Stomach (tissue), 8 donors: ENCODE measurements at regions not wholly inside any gene's neighbourhood (a gene's known extent, or its start where the extent isn't known, plus 50 kb on each side); places are given as distances from the start of the nearest gene placed in this dataset.

Experiments
- DNase-seq, 2 donors: peaks; one replicate each; pipeline versions ENCODE4 v3.0.0 to v3.0.0-alpha.2; 2013 to 2019
- H3K27ac ChIP-seq, 5 donors: fragments of 200-600 bp in 4 of 5; sonication (generic) in 4 of 5; one replicate each; pipeline ENCODE4 v1.5.1; 2013 to 2019; ENCODE audit warnings: mild to moderate bottlenecking in 1 of 5, moderate library complexity in 1 of 5
- H3K27me3 ChIP-seq, 3 donors: fragments of 200-600 bp; sonication (generic); one replicate each; pipeline ENCODE4 v1.5.1; 2017 to 2019; ENCODE audit warnings: mixed run types in 1 of 3
- H3K36me3 ChIP-seq, 4 donors: fragments of 200-600 bp; sonication (generic); 1 replicate in 3 of 4; 2 replicates in 1 of 4; pipeline ENCODE4 v1.5.1; 2016 to 2019
- H3K4me1 ChIP-seq, 4 donors: fragments of 200-600 bp; sonication (generic); one replicate each; pipeline ENCODE4 v1.5.1; 2016 to 2019
- H3K4me3 ChIP-seq, 4 donors: fragments of 200-600 bp; sonication (generic) in 3 of 4; one replicate each; pipeline ENCODE4 v1.5.1; 2016 to 2019; ENCODE audit warnings: mild to moderate bottlenecking in 1 of 4
- H3K9me3 ChIP-seq, 4 donors: fragments of 200-600 bp; sonication (generic); one replicate each; pipeline ENCODE4 v1.5.1; 2016 to 2019
- CTCF ChIP-seq, 7 experiments: fragments of 450-650 bp in 4 of 7; fragments of 200-600 bp in 3 of 7; sonication (generic) in 3 of 7; IDR thresholded peaks; one replicate each; pipeline ENCODE4 v1.5.1; 2016 to 2019; ENCODE audit warnings: antibody characterized with exemption in 7 of 7, control low read depth in 2 of 7, mild to moderate bottlenecking in 1 of 7
- EP300 ChIP-seq: sonication (generic); formaldehyde crosslinking; IDR thresholded peaks from one replicate; pipeline ENCODE4 v1.6.1; 2017; ENCODE audit warnings: antibody characterized with exemption
- POLR2A ChIP-seq, 4 donors: fragments of 450-650 bp; IDR thresholded peaks; one replicate each; pipeline ENCODE4 v1.6.1; 2016; ENCODE audit warnings: antibody characterized with exemption in 4 of 4, control low read depth in 2 of 4, mild to moderate bottlenecking in 1 of 4, moderate library complexity in 1 of 4
- POLR2AphosphoS5 ChIP-seq, 3 donors: sonication (generic); formaldehyde crosslinking; IDR thresholded peaks; one replicate each; pipeline ENCODE4 v1.6.1; 2016; ENCODE audit warnings: antibody characterized with exemption in 3 of 3
- WGBS, 5 donors: extraction: QIAGEN DNeasy Blood & Tissue Kit in 3 of 5; methylation state at CpG; one replicate each; pipeline versions ENCODE4 v1.1.5 to v1.1.7; 2013 to 2018; 5-methylcytosine and 5-hydroxymethylcytosine counted together
- intact Hi-C: fragments of 100-400 bp; cut with DNase I; formaldehyde crosslinking; loops from one replicate; pipeline ENCODE4 v1.15.1; 2023; ENCODE audit warnings: low total_unique reads
- donor health status: healthy with polysubstance abuse.
- donor health status: Bipolar disorder and iron deficiency.
- donor health status: healthy.

- no peak overlapping the region for H3K27ac ChIP-seq
- DNase-seq = no peak
- H3K27me3 ChIP-seq = no peaks in the 10 kb centered on the region
- TF ChIP-seq CTCF (IDR thresholded peaks at IDR 0.05) = no peak
- no peak for TF ChIP-seq POLR2AphosphoS5 (IDR thresholded peaks at IDR 0.05)
- TF ChIP-seq EP300 = no peak
- no peak for TF ChIP-seq POLR2A (IDR thresholded peaks at IDR 0.05)
- 60 to 79% (median 65%) methylated on average over 1 of the region's 1 CpG for WGBS, 5 donors
- intact Hi-C loops = no loop called here
- peaks cover 0 to 14% (median 4%) of the 10 kb centered on the region in 4 donors for H3K9me3 ChIP-seq
- H3K36me3 ChIP-seq = no peaks in the 10 kb centered on the region
- H3K4me3 ChIP-seq = no peak overlapping the region
- H3K4me1 ChIP-seq = no peaks in the 10 kb centered on the region
Measured at GRCh38 chr10:8811201-8811600, 756.7 kb downstream of the GATA3 start.

- 50 to 59% (median 55%) methylated on average over 2 of the region's 2 CpGs for WGBS, 5 donors
- Histone ChIP-seq H3K4me1 (no peaks in the 10 kb centered on the region), H3K27me3 (no peaks in the 10 kb centered on the region), H3K27ac (no peak overlapping the region), H3K36me3 (no peaks in the 10 kb centered on the region), H3K4me3 (no peak overlapping the region), H3K9me3 (peaks cover 0 to 4% (median 2%) of the 10 kb centered on the region in 4 donors)
- TF ChIP-seq POLR2AphosphoS5 (IDR thresholded peaks at IDR 0.05) (no peak), EP300 (no peak), CTCF (IDR thresholded peaks at IDR 0.05) (no peak), POLR2A (IDR thresholded peaks at IDR 0.05) (no peak)
- intact Hi-C loops = no loop called here
- DNase-seq = no peak
Measured at GRCh38 chr10:8815969-8816368, 761.5 kb downstream of the GATA3 start.

GRCh38 chr10:8817299-8817698 is 762.8 kb downstream of the GATA3 start:
- Histone ChIP-seq H3K27me3 (no peaks in the 10 kb centered on the region), H3K36me3 (no peaks in the 10 kb centered on the region)
- WGBS, 5 donors = 31 to 40% (median 34%) methylated on average over 2 of the region's 2 CpGs

GRCh38 chr10:8825611-8826010 is 771.1 kb downstream of the GATA3 start:
- 81 to 89% (median 85%) methylated on average over 8 of the region's 8 CpGs for WGBS, 5 donors
- intact Hi-C loops = no loop called here
- H3K27ac ChIP-seq = no peak overlapping the region
- H3K4me3 ChIP-seq = no peak overlapping the region
- H3K4me1 ChIP-seq = no peaks in the 10 kb centered on the region
- H3K36me3 ChIP-seq = no peaks in the 10 kb centered on the region
- no peaks in the 10 kb centered on the region for H3K9me3 ChIP-seq
- DNase-seq = no peak
- H3K27me3 ChIP-seq = no peaks in the 10 kb centered on the region
- TF ChIP-seq EP300 = no peak
- TF ChIP-seq POLR2A (IDR thresholded peaks at IDR 0.05) = no peak

More at GRCh38 chr10:8817299-8817698, 762.8 kb downstream of the GATA3 start:
- TF ChIP-seq POLR2A (IDR thresholded peaks at IDR 0.05) = no peak
- no peak for TF ChIP-seq EP300
- no peak for TF ChIP-seq POLR2AphosphoS5 (IDR thresholded peaks at IDR 0.05)
- no peak for TF ChIP-seq CTCF (IDR thresholded peaks at IDR 0.05)
- Histone ChIP-seq H3K9me3 (peaks cover 0 to 3% (median 0%) of the 10 kb centered on the region in 4 donors), H3K4me1 (no peaks in the 10 kb centered on the region), H3K4me3 (no peak overlapping the region), H3K27ac (no peak overlapping the region)
- DNase-seq = no peak
- intact Hi-C loops = no loop called here

- no peak for TF ChIP-seq POLR2A (IDR thresholded peaks at IDR 0.05)
- no peak for TF ChIP-seq POLR2AphosphoS5 (IDR thresholded peaks at IDR 0.05)
- no peak for TF ChIP-seq EP300
- TF ChIP-seq CTCF (IDR thresholded peaks at IDR 0.05) = no peak
- intact Hi-C loops = no loop called here
Measured at GRCh38 chr10:8829592-8829991, 775.1 kb downstream of the GATA3 start.

More at GRCh38 chr10:8829592-8829991, 775.1 kb downstream of the GATA3 start:
- WGBS, 5 donors = 49 to 63% (median 59%) methylated on average over 2 of the region's 2 CpGs
- DNase-seq = no peak
- no peak overlapping the region for H3K4me3 ChIP-seq
- no peak overlapping the region for H3K27ac ChIP-seq
- no peaks in the 10 kb centered on the region for H3K36me3 ChIP-seq
- no peaks in the 10 kb centered on the region for H3K27me3 ChIP-seq
- H3K4me1 ChIP-seq = no peaks in the 10 kb centered on the region
- H3K9me3 ChIP-seq = no peaks in the 10 kb centered on the region
